ENCODE measurements at regions not wholly inside any gene's neighbourhood (a gene's known extent, or its start where the extent isn't known, plus 50 kb on each side); places are given as distances from the start of the nearest gene placed in this dataset.
A peak's percentile ranks its signal among the peaks of the same experiment; 100 is the strongest.

- ChIA-PET CTCF (no interaction called here), POLR2A (no interaction called here)
- H3K27ac Mint-ChIP-seq, result no peak overlapping the region
- H3K36me3 Mint-ChIP-seq, result peaks cover 29% of the 10 kb centered on the region
- peaks cover 0 to 2% of the 10 kb centered on the region in 2 donors for H3K36me3 ChIP-seq (ENCODE audit: control insufficient read depth in 2 of 2, extremely low read depth in 1 of 2, insufficient read depth in 1 of 2, low read length in 1 of 2)
- WGBS (ENCODE audit: insufficient coverage), result 95% methylated on average over 3 of the region's 5 CpGs
- H3K4me3 ChIP-seq (ENCODE audit: control insufficient read depth in 1 of 2, extremely low read depth in 1 of 2, low read length in 1 of 2), result no peak overlapping the region
- ATAC-seq (replicated peaks in 1 of 4) (no peak), DNase-seq (no peak)
- H3K27ac ChIP-seq (ENCODE audit: low read length), result no peak overlapping the region
- H3K4me1 ChIP-seq (ENCODE audit: control insufficient read depth in 1 of 2, extremely low read depth in 1 of 2, insufficient read depth in 2 of 2, low read length in 2 of 2), result peaks cover 0 to 10% of the 10 kb centered on the region in 2 experiments
- no peaks in the 10 kb centered on the region for H3K9me3 ChIP-seq
- no peak overlapping the region for H3K4me3 Mint-ChIP-seq
- H3K27me3 Mint-ChIP-seq, result no peaks in the 10 kb centered on the region
- no peaks in the 10 kb centered on the region for H3K9me3 Mint-ChIP-seq
- H3K27me3 ChIP-seq (replicated peaks in 1 of 2; ENCODE audit: control insufficient read depth in 2 of 2, extremely low read depth in 1 of 2, insufficient read depth in 2 of 2, low read length in 1 of 2), result no peaks in the 10 kb centered on the region
- peaks cover 10 to 18% (median 14%) of the 10 kb centered on the region in 3 donors for H3K4me1 Mint-ChIP-seq
These were observed 56.7 kb upstream of the TMEM248 start for GRCh38 chr7:66864294-66864693.

DNA sequence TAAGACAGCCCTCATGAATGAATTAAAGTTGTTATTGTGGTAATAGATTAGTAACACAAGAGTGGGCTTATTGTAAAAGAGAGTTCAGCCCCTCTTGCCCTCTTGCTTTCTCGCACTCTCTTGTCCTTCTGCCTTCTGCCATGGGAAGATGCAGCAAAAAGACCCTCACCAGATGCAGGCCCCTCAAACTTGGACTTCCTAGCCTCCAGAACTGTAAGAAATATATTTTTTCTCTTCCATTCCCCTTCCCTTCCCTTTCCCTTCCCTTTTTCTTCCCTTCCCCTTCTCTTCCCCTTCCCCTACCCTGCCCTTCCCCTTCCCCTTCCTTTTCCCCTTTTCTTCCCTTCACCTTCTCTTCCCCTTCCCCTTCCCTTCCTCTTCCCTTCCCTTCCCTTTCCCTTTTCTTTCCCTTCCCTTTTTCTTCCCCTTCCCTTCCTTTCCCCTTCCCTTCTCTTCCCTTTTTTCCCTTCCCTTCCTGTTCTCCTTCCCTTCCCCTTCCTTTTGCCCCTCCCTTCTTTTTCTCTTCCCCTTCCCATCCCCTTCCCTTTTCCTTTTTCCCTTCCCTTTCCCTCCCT, 55.6 kb upstream of the TMEM248 start:
- H3K27ac Mint-ChIP-seq, result peak overlapping the region in 1 of 2 donors; percentile 35
- H3K27me3 Mint-ChIP-seq, result no peaks in the 10 kb centered on the region
- CTCF ChIA-PET, result interaction anchor here in 1 of 2 donors (0.6 kb wide), 1 partner anchor 30 kb away, joined by 3 read pairs; no protein-coding TSS in a partner anchor
- no peak overlapping the region for H3K4me3 Mint-ChIP-seq
- Histone ChIP-seq H3K9me3 (no peaks in the 10 kb centered on the region), H3K4me1 (ENCODE audit: control insufficient read depth in 1 of 2, extremely low read depth in 1 of 2, insufficient read depth in 2 of 2, low read length in 2 of 2) (peaks cover 0 to 3% of the 10 kb centered on the region in 2 experiments), H3K27ac (ENCODE audit: low read length) (no peak overlapping the region), H3K36me3 (ENCODE audit: control insufficient read depth in 2 of 2, extremely low read depth in 1 of 2, insufficient read depth in 1 of 2, low read length in 1 of 2) (peaks cover 0 to 4% of the 10 kb centered on the region in 2 donors), H3K4me3 (ENCODE audit: control insufficient read depth in 1 of 2, extremely low read depth in 1 of 2, low read length in 1 of 2) (no peak overlapping the region), H3K27me3 (replicated peaks in 1 of 2; ENCODE audit: control insufficient read depth in 2 of 2, extremely low read depth in 1 of 2, insufficient read depth in 2 of 2, low read length in 1 of 2) (no peaks in the 10 kb centered on the region)
- H3K36me3 Mint-ChIP-seq, result peaks cover 23% of the 10 kb centered on the region
- H3K9me3 Mint-ChIP-seq, result no peaks in the 10 kb centered on the region
- no peak for DNase-seq
- POLR2A ChIA-PET, result no interaction called here
- 100% methylated on average over 1 of the region's 1 CpG for WGBS (ENCODE audit: insufficient coverage)
- peaks cover 3 to 10% (median 5%) of the 10 kb centered on the region in 3 donors for H3K4me1 Mint-ChIP-seq
- no peak for ATAC-seq (replicated peaks in 1 of 4)

GRCh38 chr7:66867198-66867790, 53.7 kb upstream of the TMEM248 start:
- peaks cover 29% of the 10 kb centered on the region for H3K36me3 Mint-ChIP-seq
- Histone ChIP-seq H3K4me1 (ENCODE audit: control insufficient read depth in 1 of 2, extremely low read depth in 1 of 2, insufficient read depth in 2 of 2, low read length in 2 of 2) (no peaks in the 10 kb centered on the region), H3K36me3 (ENCODE audit: control insufficient read depth in 2 of 2, extremely low read depth in 1 of 2, insufficient read depth in 1 of 2, low read length in 1 of 2) (peaks cover 0 to 6% of the 10 kb centered on the region in 2 donors), H3K9me3 (no peaks in the 10 kb centered on the region), H3K27me3 (replicated peaks in 1 of 2; ENCODE audit: control insufficient read depth in 2 of 2, extremely low read depth in 1 of 2, insufficient read depth in 2 of 2, low read length in 1 of 2) (no peaks in the 10 kb centered on the region), H3K4me3 (ENCODE audit: control insufficient read depth in 1 of 2, extremely low read depth in 1 of 2, low read length in 1 of 2) (no peak overlapping the region), H3K27ac (ENCODE audit: low read length) (no peak overlapping the region)
- ATAC-seq (replicated peaks in 1 of 4) (no peak), DNase-seq (no peak)
- no peaks in the 10 kb centered on the region for H3K9me3 Mint-ChIP-seq
- ChIA-PET POLR2A (no interaction called here), CTCF (interaction anchor here in 1 of 2 donors (0.6 kb wide), 1 partner anchor 336 kb away, joined by 9 read pairs; no protein-coding TSS in a partner anchor)
- H3K4me3 Mint-ChIP-seq, result no peak overlapping the region
- H3K4me1 Mint-ChIP-seq, result peaks cover 3 to 10% (median 5%) of the 10 kb centered on the region in 3 donors
- no peaks in the 10 kb centered on the region for H3K27me3 Mint-ChIP-seq
- no peak overlapping the region for H3K27ac Mint-ChIP-seq

- 93% methylated on average over 2 of the region's 5 CpGs for WGBS (ENCODE audit: insufficient coverage)
- Mint-ChIP-seq H3K4me3 (no peak overlapping the region), H3K36me3 (peaks cover 19% of the 10 kb centered on the region), H3K27me3 (no peaks in the 10 kb centered on the region), H3K9me3 (no peaks in the 10 kb centered on the region), H3K27ac (no peak overlapping the region), H3K4me1 (peaks cover 0 to 5% (median 2%) of the 10 kb centered on the region in 3 donors)
- H3K27me3 ChIP-seq (replicated peaks in 1 of 2; ENCODE audit: control insufficient read depth in 2 of 2, extremely low read depth in 1 of 2, insufficient read depth in 2 of 2, low read length in 1 of 2), result no peaks in the 10 kb centered on the region
- no peaks in the 10 kb centered on the region for H3K4me1 ChIP-seq (ENCODE audit: control insufficient read depth in 1 of 2, extremely low read depth in 1 of 2, insufficient read depth in 2 of 2, low read length in 2 of 2)
- H3K27ac ChIP-seq (ENCODE audit: low read length), result no peak overlapping the region
- no peak for ATAC-seq (replicated peaks in 1 of 4)
- ChIA-PET CTCF (interaction anchor here in 1 of 2 donors (0.6 kb wide), 1 partner anchor 676 kb away, joined by 4 read pairs; no protein-coding TSS in a partner anchor), POLR2A (interaction anchor here in 1 of 2 donors (0.6 kb wide), 1 partner anchor 225 kb away, joined by 13 read pairs; no protein-coding TSS in a partner anchor)
- H3K9me3 ChIP-seq, result no peaks in the 10 kb centered on the region
- DNase-seq, result no peak
- H3K4me3 ChIP-seq (ENCODE audit: control insufficient read depth in 1 of 2, extremely low read depth in 1 of 2, low read length in 1 of 2), result no peak overlapping the region
- H3K36me3 ChIP-seq (ENCODE audit: control insufficient read depth in 2 of 2, extremely low read depth in 1 of 2, insufficient read depth in 1 of 2, low read length in 1 of 2), result peaks cover 0 to 4% of the 10 kb centered on the region in 2 donors
These were observed 51.2 kb upstream of the TMEM248 start for GRCh38 chr7:66869660-66870450.

- H3K27ac Mint-ChIP-seq, result no peak overlapping the region
- 90% methylated on average over 1 of the region's 3 CpGs for WGBS (ENCODE audit: insufficient coverage)
- no peaks in the 10 kb centered on the region for H3K9me3 Mint-ChIP-seq
- no peak overlapping the region for H3K4me3 Mint-ChIP-seq
- no peaks in the 10 kb centered on the region for H3K27me3 Mint-ChIP-seq
- CTCF ChIA-PET, result no interaction called here
- no peaks in the 10 kb centered on the region for H3K9me3 ChIP-seq
- POLR2A ChIA-PET, result interaction anchor here in 1 of 2 donors (0.6 kb wide), 1 partner anchor 57 kb away, joined by 4 read pairs; no protein-coding TSS in a partner anchor
- peaks cover 0 to 4% of the 10 kb centered on the region in 2 donors for H3K36me3 ChIP-seq (ENCODE audit: control insufficient read depth in 2 of 2, extremely low read depth in 1 of 2, insufficient read depth in 1 of 2, low read length in 1 of 2)
- DNase-seq (no peak), ATAC-seq (replicated peaks in 1 of 4) (no peak)
- H3K36me3 Mint-ChIP-seq, result peaks cover 19% of the 10 kb centered on the region
- no peaks in the 10 kb centered on the region for H3K4me1 Mint-ChIP-seq
- H3K4me1 ChIP-seq (ENCODE audit: control insufficient read depth in 1 of 2, extremely low read depth in 1 of 2, insufficient read depth in 2 of 2, low read length in 2 of 2), result no peaks in the 10 kb centered on the region
- H3K4me3 ChIP-seq (ENCODE audit: control insufficient read depth in 1 of 2, extremely low read depth in 1 of 2, low read length in 1 of 2), result no peak overlapping the region
- H3K27me3 ChIP-seq (replicated peaks in 1 of 2; ENCODE audit: control insufficient read depth in 2 of 2, extremely low read depth in 1 of 2, insufficient read depth in 2 of 2, low read length in 1 of 2), result no peaks in the 10 kb centered on the region
- H3K27ac ChIP-seq (ENCODE audit: low read length), result no peak overlapping the region
These were observed 49.9 kb upstream of the TMEM248 start for GRCh38 chr7:66871076-66871475.

All from T-cell (primary cell).